Neuronal stem cell (in vitro differentiated cells): ENCODE measurements at regions not wholly inside any gene's neighbourhood (a gene's known extent, or its start where the extent isn't known, plus 50 kb on each side); places are given as distances from the start of the nearest gene placed in this dataset.

ENCODE experiments used
- DNase-seq: peaks from one replicate; pipeline ENCODE4 v3.0.0-alpha.2; 2013; ENCODE audit warnings: low spot score
- H2AFZ ChIP-seq: one replicate; pipeline ENCODE4 v1.6.1; 2013; ENCODE audit warnings: mild to moderate bottlenecking, low read length, inconsistent platforms
- H2AK5ac ChIP-seq: 2 replicates; pipeline ENCODE4 v1.6.1; 2013; ENCODE audit warnings: low read depth, mild to moderate bottlenecking, inconsistent platforms, low read length, moderate library complexity, mixed read lengths
- H2BK120ac ChIP-seq: 2 replicates; pipeline ENCODE4 v1.6.1; 2013; ENCODE audit warnings: low read depth, mild to moderate bottlenecking, inconsistent platforms, low read length, moderate library complexity, mixed read lengths
- H2BK12ac ChIP-seq: one replicate; pipeline ENCODE4 v1.6.1; 2013; ENCODE audit warnings: low read length, inconsistent platforms
- H2BK15ac ChIP-seq: 2 replicates; pipeline ENCODE4 v1.6.1; 2013; ENCODE audit warnings: mild to moderate bottlenecking, low read length, inconsistent platforms, mixed read lengths
- H2BK5ac ChIP-seq: one replicate; pipeline ENCODE4 v1.6.1; 2013; ENCODE audit warnings: inconsistent platforms, mild to moderate bottlenecking, low read length, moderate library complexity
- H3K14ac ChIP-seq: one replicate; pipeline ENCODE4 v1.6.1; 2013; ENCODE audit warnings: low read length, inconsistent platforms
- H3K18ac ChIP-seq: 2 replicates; pipeline ENCODE4 v1.6.1; 2013; ENCODE audit warnings: low read length, inconsistent platforms
- H3K23ac ChIP-seq: 2 replicates; pipeline ENCODE4 v1.6.1; 2013; ENCODE audit warnings: low read depth, mild to moderate bottlenecking, mixed read lengths, low read length, inconsistent platforms; ENCODE audit not compliant: poor library complexity
- H3K27ac ChIP-seq: replicated peaks from 3 replicates; pipeline ENCODE4 v1.5.1; 2013; ENCODE audit warnings: low read length, inconsistent platforms
- H3K27me3 ChIP-seq, 3 experiments: 2 replicates each; pipeline ENCODE4 v1.6.1; 2013; ENCODE audit warnings: low read length in 3 of 3, mild to moderate bottlenecking in 2 of 3, inconsistent platforms in 1 of 3, low read depth in 1 of 3, mixed read lengths in 1 of 3, moderate library complexity in 1 of 3; ENCODE audit not compliant: control insufficient read depth in 3 of 3, insufficient read depth in 3 of 3
- H3K36me3 ChIP-seq, 2 donors: replicated peaks in 1 of 2; 2 replicates each; pipeline ENCODE4 v1.6.1; 2013; ENCODE audit warnings: low read length in 2 of 2; ENCODE audit not compliant: control insufficient read depth in 2 of 2, insufficient read depth in 2 of 2
- H3K4ac ChIP-seq: 2 replicates; pipeline ENCODE4 v1.6.1; 2013; ENCODE audit warnings: inconsistent platforms, mild to moderate bottlenecking, low read length, moderate library complexity
- H3K4me1 ChIP-seq, 2 donors: 1 replicate in 1 of 2; 2 replicates in 1 of 2; pipeline ENCODE4 v1.6.1; 2013; ENCODE audit warnings: low read length in 2 of 2, low read depth in 1 of 2; ENCODE audit not compliant: control insufficient read depth in 2 of 2, insufficient read depth in 1 of 2
- H3K4me2 ChIP-seq: one replicate; pipeline ENCODE4 v1.6.1; 2013; ENCODE audit warnings: mild to moderate bottlenecking, low read length, inconsistent platforms; ENCODE audit not compliant: insufficient read depth, poor library complexity, severe bottlenecking
- H3K4me3 ChIP-seq, 2 donors: 2 replicates each; pipeline ENCODE4 v1.5.1; 2013; ENCODE audit warnings: low read length in 2 of 2, mild to moderate bottlenecking in 2 of 2, inconsistent platforms in 1 of 2, moderate library complexity in 1 of 2
- H3K79me1 ChIP-seq: one replicate; pipeline ENCODE4 v1.6.1; 2013; ENCODE audit warnings: low read depth, mild to moderate bottlenecking, inconsistent platforms, low read length, moderate library complexity
- H3K9ac ChIP-seq: one replicate; pipeline ENCODE4 v1.6.1; 2013; ENCODE audit warnings: mild to moderate bottlenecking, low read depth, low read length, inconsistent platforms; ENCODE audit not compliant: poor library complexity
- H3K9me3 ChIP-seq, 2 donors: replicated peaks in 1 of 2; 2 replicates each; pipeline versions ENCODE3 to v1.6.1; 2013; ENCODE audit warnings: low read length in 2 of 2, mild to moderate bottlenecking in 2 of 2, inconsistent platforms in 1 of 2, low read depth in 1 of 2, mixed read lengths in 1 of 2, moderate library complexity in 1 of 2; ENCODE audit not compliant: control insufficient read depth in 2 of 2, insufficient read depth in 1 of 2
- H4K8ac ChIP-seq: one replicate; pipeline ENCODE4 v1.6.1; 2013; ENCODE audit warnings: low read depth, mild to moderate bottlenecking, inconsistent platforms, low read length, moderate library complexity
- H4K91ac ChIP-seq: one replicate; pipeline ENCODE4 v1.6.1; 2013; ENCODE audit warnings: low read length, low read depth, mild to moderate bottlenecking, inconsistent platforms; ENCODE audit not compliant: poor library complexity
- WGBS, 2 donors: extraction: QIAGEN DNeasy Blood & Tissue Kit; methylation state at CpG; one replicate each; pipeline ENCODE4 v1.1.7; 2013; ENCODE audit warnings: missing lambda C conversion rate in 2 of 2, mixed read lengths in 1 of 2; ENCODE audit not compliant: insufficient read length in 2 of 2, insufficient replicate concordance in 1 of 2; ENCODE audit errors: extremely low coverage in 2 of 2; 5-methylcytosine and 5-hydroxymethylcytosine counted together

DNA sequence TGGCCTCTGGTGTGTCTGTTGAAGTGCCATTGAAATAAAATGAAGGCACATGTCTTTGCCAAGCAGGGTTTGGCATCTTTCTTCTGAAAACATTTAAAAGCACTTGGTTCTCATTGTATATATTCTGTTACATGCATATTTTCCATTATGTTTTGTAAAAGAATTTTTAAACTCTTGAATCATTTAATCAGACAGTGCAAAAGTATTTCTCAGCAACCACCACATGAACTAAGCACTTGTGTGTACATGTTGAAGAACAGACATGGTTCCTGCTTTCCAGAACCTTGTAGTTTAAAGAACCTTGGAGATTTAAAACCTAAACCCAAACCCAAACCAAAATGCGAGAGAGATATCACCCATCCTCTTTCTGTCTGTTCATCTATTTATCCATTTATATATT, 220.3 kb upstream of the GIMD1 start:
- Histone ChIP-seq H3K9me3 (no peaks in the 10 kb centered on the region), H4K91ac (no peak overlapping the region), H3K4ac (no peak overlapping the region), H2AK5ac (no peak overlapping the region), H2BK120ac (no peak overlapping the region), H3K23ac (no peak overlapping the region), H3K27ac (no peak overlapping the region), H2BK15ac (no peak overlapping the region), H3K4me3 (no peak overlapping the region), H2AFZ (no peak overlapping the region), H3K79me1 (no peaks in the 10 kb centered on the region), H2BK12ac (no peak overlapping the region), H3K4me1 (no peaks in the 10 kb centered on the region), H3K4me2 (no peak overlapping the region), H3K36me3 (no peaks in the 10 kb centered on the region), H3K18ac (no peak overlapping the region), H2BK5ac (no peak overlapping the region), H3K14ac (no peak overlapping the region), H3K9ac (no peak overlapping the region), H4K8ac (no peak overlapping the region), H3K27me3 (no peaks in the 10 kb centered on the region)
- DNase-seq, result no peak
- no CpG with 5 or more reads among the region's 1 CpG for WGBS, 2 donors

DNA sequence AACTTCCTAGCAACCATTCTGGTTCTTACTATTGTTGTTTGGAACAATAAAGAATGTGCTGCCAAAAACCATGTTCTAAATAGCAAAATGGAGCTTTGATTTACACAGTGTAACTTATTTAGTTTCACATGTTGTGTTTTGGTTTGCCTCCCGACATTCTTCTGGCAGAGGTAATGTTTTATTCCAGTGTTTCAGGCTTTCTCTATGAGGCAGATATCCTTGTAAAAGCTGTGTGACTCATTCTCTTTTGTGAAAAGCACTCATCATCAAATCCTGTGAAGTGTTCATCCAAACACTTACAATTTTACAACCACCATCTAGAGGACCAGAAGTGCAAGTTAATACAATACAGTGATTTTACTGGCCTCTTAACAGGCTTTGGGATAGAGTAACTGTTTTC, 219.0 kb upstream of the GIMD1 start:
- DNase-seq, result no peak
- no peak overlapping the region for H3K27ac ChIP-seq

DNA sequence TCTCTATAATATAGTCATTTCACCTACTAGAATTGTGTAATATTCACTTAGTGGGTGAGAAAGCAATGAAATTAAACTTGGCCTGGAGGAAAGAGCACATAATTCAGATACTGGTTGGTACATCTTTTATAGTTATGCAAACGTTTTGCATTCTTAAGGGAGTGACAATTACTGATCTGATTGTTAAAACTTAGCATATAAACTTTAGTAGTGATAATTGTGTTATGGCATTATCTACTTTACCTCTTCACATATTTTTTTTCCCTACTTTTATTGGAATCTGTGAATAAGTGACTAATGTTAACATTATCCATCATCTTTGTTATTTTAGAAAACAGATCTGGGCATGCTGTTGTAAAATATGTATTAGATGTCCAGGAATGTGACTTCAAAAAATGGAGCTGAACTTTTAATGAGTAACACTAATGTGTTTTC, 217.4 kb upstream of the GIMD1 start:
- Histone ChIP-seq H3K23ac (no peak overlapping the region), H2BK12ac (no peak overlapping the region)
- no CpG with 5 or more reads among the region's 1 CpG for WGBS, 2 donors

More for the DNA sequence above, 219.0 kb upstream of the GIMD1 start:
- Histone ChIP-seq H4K91ac (no peak overlapping the region), H3K9me3 (no peaks in the 10 kb centered on the region), H3K14ac (no peak overlapping the region), H3K4me1 (no peaks in the 10 kb centered on the region), H3K4me2 (no peak overlapping the region), H3K36me3 (no peaks in the 10 kb centered on the region), H3K4me3 (no peak overlapping the region), H3K27me3 (no peaks in the 10 kb centered on the region), H2BK120ac (no peak overlapping the region), H2BK15ac (no peak overlapping the region), H2BK5ac (no peak overlapping the region), H2AK5ac (no peak overlapping the region), H4K8ac (no peak overlapping the region), H2BK12ac (no peak overlapping the region), H3K79me1 (no peaks in the 10 kb centered on the region), H2AFZ (no peak overlapping the region), H3K18ac (no peak overlapping the region), H3K23ac (no peak overlapping the region), H3K4ac (no peak overlapping the region), H3K9ac (no peak overlapping the region)
- no CpG with 5 or more reads among the region's 1 CpG for WGBS, 2 donors

DNA sequence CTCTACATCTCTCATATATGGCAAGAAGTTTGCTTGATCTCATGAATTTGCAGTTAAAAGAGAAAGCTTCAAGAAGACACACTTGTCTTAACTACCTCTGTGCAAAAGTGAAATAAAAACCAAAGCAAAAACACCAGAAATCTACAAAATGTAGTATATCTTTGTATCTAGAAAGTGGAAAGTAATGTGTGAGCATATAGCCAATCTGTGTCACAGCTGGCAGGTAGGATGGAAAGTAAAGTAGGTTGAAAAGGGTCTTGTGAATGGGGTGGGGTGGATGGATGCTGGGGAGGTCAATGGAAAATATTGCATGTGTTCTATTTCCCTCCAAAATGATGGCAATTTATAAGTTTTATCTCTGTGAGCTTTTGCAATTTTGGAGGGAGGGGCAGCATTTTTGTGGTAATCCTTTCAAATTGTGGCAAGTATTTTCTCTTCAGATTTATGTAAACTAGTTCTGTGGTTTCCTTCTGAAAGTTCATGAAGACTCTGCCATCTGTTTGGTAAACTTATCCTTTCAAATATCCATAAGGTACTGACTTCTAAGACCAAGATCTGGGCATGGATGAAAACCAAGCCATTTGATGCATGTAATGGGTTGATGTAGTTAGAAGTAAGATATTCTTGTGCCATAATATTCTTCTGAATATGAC, 215.9 kb upstream of the GIMD1 start:
- Histone ChIP-seq H3K14ac (no peak overlapping the region), H4K91ac (no peak overlapping the region), H3K4ac (no peak overlapping the region), H3K9ac (no peak overlapping the region), H3K18ac (no peak overlapping the region), H3K4me1 (no peaks in the 10 kb centered on the region), H4K8ac (no peak overlapping the region), H2BK120ac (no peak overlapping the region), H3K36me3 (no peaks in the 10 kb centered on the region), H3K4me2 (no peak overlapping the region), H3K4me3 (no peak overlapping the region), H2AFZ (no peak overlapping the region), H2BK15ac (no peak overlapping the region), H2BK12ac (no peak overlapping the region), H3K27me3 (no peaks in the 10 kb centered on the region), H3K9me3 (no peaks in the 10 kb centered on the region), H2BK5ac (no peak overlapping the region), H3K27ac (no peak overlapping the region), H3K79me1 (no peaks in the 10 kb centered on the region), H2AK5ac (no peak overlapping the region), H3K23ac (no peak overlapping the region)
- DNase-seq, result no peak

More for the DNA sequence above, 217.4 kb upstream of the GIMD1 start:
- H3K4me1 ChIP-seq, result no peaks in the 10 kb centered on the region
- H2AK5ac ChIP-seq, result no peak overlapping the region
- H4K91ac ChIP-seq, result no peak overlapping the region
- no peak overlapping the region for H2BK120ac ChIP-seq
- no peak overlapping the region for H2BK5ac ChIP-seq
- no peak overlapping the region for H3K27ac ChIP-seq
- no peaks in the 10 kb centered on the region for H3K36me3 ChIP-seq
- H3K4me3 ChIP-seq, result no peak overlapping the region
- no peaks in the 10 kb centered on the region for H3K9me3 ChIP-seq
- DNase-seq, result no peak
- H3K14ac ChIP-seq, result no peak overlapping the region
- H4K8ac ChIP-seq, result no peak overlapping the region
- H3K4ac ChIP-seq, result no peak overlapping the region
- H3K79me1 ChIP-seq, result no peaks in the 10 kb centered on the region
- H3K18ac ChIP-seq, result no peak overlapping the region
- no peak overlapping the region for H3K4me2 ChIP-seq
- H2AFZ ChIP-seq, result no peak overlapping the region
- no peak overlapping the region for H3K9ac ChIP-seq
- H2BK15ac ChIP-seq, result no peak overlapping the region
- H3K27me3 ChIP-seq, result no peaks in the 10 kb centered on the region
